Neural cell (in vitro differentiated cells): ENCODE measurements at regions not wholly inside any gene's neighbourhood (a gene's known extent, or its start where the extent isn't known, plus 50 kb on each side); places are given as distances from the start of the nearest gene placed in this dataset.
"Not testable (repeated sequence)": the region's sequence is repeated elsewhere in the genome, so short reads cannot be mapped to it uniquely, and the experiment has no call there.

Source experiments
- H2AFZ ChIP-seq: fragments of 200-600, 300-800 bp; sonication (generic), shearing (Covaris generic); 2 replicates; pipeline ENCODE4 v1.6.0; 2014; ENCODE audit warnings: low read depth, mild to moderate bottlenecking, antibody characterized with exemption, low read length, moderate library complexity
- H3F3A ChIP-seq: fragments of 200-600 bp; shearing (Covaris generic); 2 replicates; pipeline ENCODE4 v1.6.1; 2016; ENCODE audit warnings: mild to moderate bottlenecking, moderate library complexity, mixed read lengths, antibody characterized with exemption, low read length; ENCODE audit not compliant: insufficient read depth, poor library complexity, severe bottlenecking
- H3K27ac ChIP-seq: fragments of 200-600, 300-800 bp; sonication (generic), shearing (Covaris generic); 2 replicates; pipeline ENCODE4 v1.5.1; 2014; ENCODE audit warnings: mild to moderate bottlenecking, low read length, moderate library complexity
- H3K27me3 ChIP-seq: fragments of 300-800, 200-600 bp; sonication (generic), shearing (Covaris generic); 2 replicates; pipeline ENCODE4 v1.6.0; 2014; ENCODE audit warnings: mild to moderate bottlenecking, low read depth, low read length, moderate library complexity; ENCODE audit not compliant: insufficient read depth
- H3K36me3 ChIP-seq: fragments of 300-800, 200-600 bp; sonication (generic), shearing (Covaris generic); 2 replicates; pipeline ENCODE4 v1.5.1; 2014; ENCODE audit warnings: mild to moderate bottlenecking, antibody characterized with exemption, low read length, moderate library complexity; ENCODE audit not compliant: insufficient read depth
- H3K4me2 ChIP-seq: fragments of 300-800, 200-600 bp; sonication (generic), shearing (Covaris generic); 2 replicates; pipeline ENCODE4 v1.6.0; 2014; ENCODE audit warnings: mild to moderate bottlenecking, low read length
- H3K4me3 ChIP-seq: fragments of 300-800, 200-600 bp; sonication (generic), shearing (Covaris generic); 2 replicates; pipeline ENCODE4 v1.5.1; 2014; ENCODE audit warnings: mild to moderate bottlenecking, low read length, moderate library complexity
- H3K79me2 ChIP-seq: fragments of 200-600 bp; shearing (Covaris generic); replicated peaks from 2 replicates; pipeline ENCODE4 v1.6.0; 2014; ENCODE audit warnings: mild to moderate bottlenecking, low read length, moderate library complexity; ENCODE audit not compliant: insufficient read depth
- H3K9ac ChIP-seq: fragments of 300-800, 200-600 bp; sonication (generic), shearing (Covaris generic); 2 replicates; pipeline ENCODE4 v1.6.1; 2016; ENCODE audit warnings: mild to moderate bottlenecking, low read length, mixed read lengths
- H3K9me2 ChIP-seq: fragments of 200-600 bp; shearing (Covaris generic); 2 replicates; pipeline ENCODE4 v1.6.1; 2016; ENCODE audit warnings: mild to moderate bottlenecking, low read length, mixed read lengths; ENCODE audit not compliant: insufficient read depth
- H3K9me3 ChIP-seq: fragments of 200-600, 300-800 bp; sonication (generic), shearing (Covaris generic); 2 replicates; pipeline ENCODE4 v1.6.1; 2016; ENCODE audit warnings: mild to moderate bottlenecking, mixed run types, low read length, moderate library complexity, mixed read lengths
- H4K20me1 ChIP-seq: fragments of 200-600 bp; shearing (Covaris generic); 2 replicates; pipeline ENCODE4 v1.6.1; 2016; ENCODE audit warnings: mild to moderate bottlenecking, mixed run types; ENCODE audit not compliant: insufficient read depth
- EP300 ChIP-seq: fragments of 450-650 bp; conservative IDR thresholded peaks from 2 replicates; pipeline ENCODE4 v1.6.1; 2014; ENCODE audit warnings: antibody characterized with exemption, mild to moderate bottlenecking, moderate library complexity; ENCODE audit not compliant: poor library complexity, severe bottlenecking
- EZH2 ChIP-seq: fragments of 200-600, 300-800 bp; shearing (Covaris generic), sonication (generic); IDR thresholded peaks from 2 replicates; pipeline ENCODE4 v1.6.1; 2014; ENCODE audit warnings: antibody characterized with exemption, low read length, borderline replicate concordance, mild to moderate bottlenecking; ENCODE audit not compliant: insufficient read depth, poor library complexity, severe bottlenecking
- MXI1 ChIP-seq: fragments of 450-650 bp; conservative IDR thresholded peaks from 2 replicates; pipeline ENCODE4 v1.6.1; 2014; ENCODE audit warnings: antibody characterized with exemption, mild to moderate bottlenecking; ENCODE audit not compliant: poor library complexity, severe bottlenecking
- POLR2AphosphoS5 ChIP-seq: IDR thresholded peaks from 2 replicates; pipeline ENCODE4 v1.6.1; 2012
- RAD21 ChIP-seq: fragments of 450-650 bp; conservative IDR thresholded peaks from 2 replicates; pipeline ENCODE4 v1.6.1; 2014; ENCODE audit warnings: antibody characterized with exemption, mild to moderate bottlenecking, moderate library complexity
- SMC3 ChIP-seq: fragments of 450-650 bp; conservative IDR thresholded peaks from 2 replicates; pipeline ENCODE4 v1.6.1; 2014; ENCODE audit warnings: antibody characterized with exemption, mild to moderate bottlenecking, moderate library complexity; ENCODE audit not compliant: poor library complexity
- TAF1 ChIP-seq: IDR thresholded peaks from 2 replicates; pipeline ENCODE4 v1.6.1; 2012; ENCODE audit warnings: low read depth
- TF ChIP-seq, protein P1 (sequence below): fragments of 450-650 bp; IDR thresholded peaks from 2 replicates; pipeline ENCODE4 v1.5.1; 2014; ENCODE audit warnings: antibody characterized with exemption, mild to moderate bottlenecking, moderate library complexity; ENCODE audit not compliant: poor library complexity, severe bottlenecking
- TF ChIP-seq, protein P2 (sequence below): IDR thresholded peaks from 2 replicates; pipeline ENCODE4 v1.6.1; 2012; ENCODE audit warnings: borderline replicate concordance

GRCh38 chr10:7056216-7056615, 354.6 kb downstream of the SFMBT2 start:
- Histone ChIP-seq H3K79me2 (no peaks in the 10 kb centered on the region), H3K27ac (no peak overlapping the region)

GRCh38 chr10:7054915-7055314, 355.9 kb downstream of the SFMBT2 start:
- H3K79me2 ChIP-seq: no peaks in the 10 kb centered on the region
- no peak for TF ChIP-seq MXI1
- TF ChIP-seq, protein P1, sequence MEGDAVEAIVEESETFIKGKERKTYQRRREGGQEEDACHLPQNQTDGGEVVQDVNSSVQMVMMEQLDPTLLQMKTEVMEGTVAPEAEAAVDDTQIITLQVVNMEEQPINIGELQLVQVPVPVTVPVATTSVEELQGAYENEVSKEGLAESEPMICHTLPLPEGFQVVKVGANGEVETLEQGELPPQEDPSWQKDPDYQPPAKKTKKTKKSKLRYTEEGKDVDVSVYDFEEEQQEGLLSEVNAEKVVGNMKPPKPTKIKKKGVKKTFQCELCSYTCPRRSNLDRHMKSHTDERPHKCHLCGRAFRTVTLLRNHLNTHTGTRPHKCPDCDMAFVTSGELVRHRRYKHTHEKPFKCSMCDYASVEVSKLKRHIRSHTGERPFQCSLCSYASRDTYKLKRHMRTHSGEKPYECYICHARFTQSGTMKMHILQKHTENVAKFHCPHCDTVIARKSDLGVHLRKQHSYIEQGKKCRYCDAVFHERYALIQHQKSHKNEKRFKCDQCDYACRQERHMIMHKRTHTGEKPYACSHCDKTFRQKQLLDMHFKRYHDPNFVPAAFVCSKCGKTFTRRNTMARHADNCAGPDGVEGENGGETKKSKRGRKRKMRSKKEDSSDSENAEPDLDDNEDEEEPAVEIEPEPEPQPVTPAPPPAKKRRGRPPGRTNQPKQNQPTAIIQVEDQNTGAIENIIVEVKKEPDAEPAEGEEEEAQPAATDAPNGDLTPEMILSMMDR: peak; percentile 19

More at GRCh38 chr10:7056216-7056615, 354.6 kb downstream of the SFMBT2 start:
- no peak overlapping the region for H2AFZ ChIP-seq
- H3K4me3 ChIP-seq: no peak overlapping the region
- no peaks in the 10 kb centered on the region for H3K9me3 ChIP-seq
- TF ChIP-seq RAD21: no peak
- H3K27me3 ChIP-seq: no peaks in the 10 kb centered on the region
- no peaks in the 10 kb centered on the region for H3F3A ChIP-seq
- H3K36me3 ChIP-seq: no peaks in the 10 kb centered on the region
- H4K20me1 ChIP-seq: no peaks in the 10 kb centered on the region
- H3K9me2 ChIP-seq: no peaks in the 10 kb centered on the region
- no peak overlapping the region for H3K4me2 ChIP-seq
- no peak overlapping the region for H3K9ac ChIP-seq

GRCh38 chr10:7053195-7053594, 357.6 kb downstream of the SFMBT2 start:
- Histone ChIP-seq H3K9me2 (no peaks in the 10 kb centered on the region), H4K20me1 (no peaks in the 10 kb centered on the region), H3K36me3 (no peaks in the 10 kb centered on the region), H3K4me2 (no peak overlapping the region), H3K4me3 (no peak overlapping the region), H3F3A (no peaks in the 10 kb centered on the region), H3K79me2 (no peaks in the 10 kb centered on the region), H3K9ac (no peak overlapping the region), H3K27ac (no peak overlapping the region), H3K9me3 (no peaks in the 10 kb centered on the region), H2AFZ (no peak overlapping the region), H3K27me3 (no peaks in the 10 kb centered on the region)
- TF ChIP-seq SMC3: no peak
- TF ChIP-seq TAF1: no peak
- no peak for TF ChIP-seq RAD21
- TF ChIP-seq, protein P2, sequence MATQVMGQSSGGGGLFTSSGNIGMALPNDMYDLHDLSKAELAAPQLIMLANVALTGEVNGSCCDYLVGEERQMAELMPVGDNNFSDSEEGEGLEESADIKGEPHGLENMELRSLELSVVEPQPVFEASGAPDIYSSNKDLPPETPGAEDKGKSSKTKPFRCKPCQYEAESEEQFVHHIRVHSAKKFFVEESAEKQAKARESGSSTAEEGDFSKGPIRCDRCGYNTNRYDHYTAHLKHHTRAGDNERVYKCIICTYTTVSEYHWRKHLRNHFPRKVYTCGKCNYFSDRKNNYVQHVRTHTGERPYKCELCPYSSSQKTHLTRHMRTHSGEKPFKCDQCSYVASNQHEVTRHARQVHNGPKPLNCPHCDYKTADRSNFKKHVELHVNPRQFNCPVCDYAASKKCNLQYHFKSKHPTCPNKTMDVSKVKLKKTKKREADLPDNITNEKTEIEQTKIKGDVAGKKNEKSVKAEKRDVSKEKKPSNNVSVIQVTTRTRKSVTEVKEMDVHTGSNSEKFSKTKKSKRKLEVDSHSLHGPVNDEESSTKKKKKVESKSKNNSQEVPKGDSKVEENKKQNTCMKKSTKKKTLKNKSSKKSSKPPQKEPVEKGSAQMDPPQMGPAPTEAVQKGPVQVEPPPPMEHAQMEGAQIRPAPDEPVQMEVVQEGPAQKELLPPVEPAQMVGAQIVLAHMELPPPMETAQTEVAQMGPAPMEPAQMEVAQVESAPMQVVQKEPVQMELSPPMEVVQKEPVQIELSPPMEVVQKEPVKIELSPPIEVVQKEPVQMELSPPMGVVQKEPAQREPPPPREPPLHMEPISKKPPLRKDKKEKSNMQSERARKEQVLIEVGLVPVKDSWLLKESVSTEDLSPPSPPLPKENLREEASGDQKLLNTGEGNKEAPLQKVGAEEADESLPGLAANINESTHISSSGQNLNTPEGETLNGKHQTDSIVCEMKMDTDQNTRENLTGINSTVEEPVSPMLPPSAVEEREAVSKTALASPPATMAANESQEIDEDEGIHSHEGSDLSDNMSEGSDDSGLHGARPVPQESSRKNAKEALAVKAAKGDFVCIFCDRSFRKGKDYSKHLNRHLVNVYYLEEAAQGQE: no peak
- no peak for TF ChIP-seq POLR2AphosphoS5
- TF ChIP-seq MXI1: no peak
- TF ChIP-seq EP300: no peak
- no peak for TF ChIP-seq EZH2
- TF ChIP-seq, protein P1: no peak

More at GRCh38 chr10:7054915-7055314, 355.9 kb downstream of the SFMBT2 start:
- Histone ChIP-seq H3K27me3 (no peaks in the 10 kb centered on the region), H3K9ac (no peak overlapping the region), H3K9me3 (no peaks in the 10 kb centered on the region), H3K36me3 (no peaks in the 10 kb centered on the region), H3K4me3 (no peak overlapping the region), H4K20me1 (no peaks in the 10 kb centered on the region), H2AFZ (no peak overlapping the region), H3F3A (no peaks in the 10 kb centered on the region), H3K9me2 (no peaks in the 10 kb centered on the region), H3K4me2 (no peak overlapping the region), H3K27ac (no peak overlapping the region)

DNA sequence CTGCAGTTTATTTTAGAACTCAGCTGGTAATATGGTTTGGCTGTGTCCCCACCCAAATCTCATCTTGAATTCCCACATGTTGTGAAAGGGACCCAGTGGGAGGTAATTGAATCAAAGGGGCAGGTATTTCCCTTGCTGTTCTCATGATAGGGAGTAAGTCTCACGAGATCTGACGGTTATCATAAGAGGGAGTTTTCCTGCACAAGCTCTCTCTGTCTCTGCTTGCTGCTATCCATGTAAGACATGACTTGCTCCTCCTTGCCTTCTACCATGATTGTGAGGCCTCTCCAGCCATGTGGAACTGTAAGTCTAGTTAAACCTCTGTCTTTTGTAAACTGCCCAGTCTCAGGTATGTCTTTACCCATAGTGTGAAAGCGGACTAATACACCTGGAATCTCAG, 360.8 kb downstream of the SFMBT2 start:
- H3K9ac ChIP-seq, H3K4me2 ChIP-seq, H3K27ac ChIP-seq, H3K9me3 ChIP-seq, H3K36me3 ChIP-seq, H3K79me2 ChIP-seq, H3F3A ChIP-seq, H3K27me3 ChIP-seq, H4K20me1 ChIP-seq, H3K4me3 ChIP-seq, H3K9me2 ChIP-seq, H2AFZ ChIP-seq: not testable (repeated sequence)
